Keratinocyte (primary cell): ENCODE measurements at regions not wholly inside any gene's neighbourhood (a gene's known extent, or its start where the extent isn't known, plus 50 kb on each side); places are given as distances from the start of the nearest gene placed in this dataset.

Experiments used
- DNase-seq: peaks from one replicate; pipeline ENCODE4 v3.0.0-alpha.2; 2011; ENCODE audit warnings: low read depth, missing footprints, low spot score
- FAIRE-seq: peaks from 2 replicates; lab custom pipeline; 2011; peaks lifted over from hg19 to GRCh38; lab: Jason Lieb, UNC
- H2AFZ ChIP-seq: 2 replicates; pipeline ENCODE4 v1.6.0; 2012; ENCODE audit warnings: low read length, control low read depth, inconsistent platforms; ENCODE audit not compliant: control insufficient read depth
- H3K27ac ChIP-seq: 2 replicates; pipeline ENCODE4 v1.5.1; 2011; ENCODE audit warnings: low read length; ENCODE audit not compliant: control insufficient read depth, insufficient read depth
- H3K27me3 ChIP-seq: 3 replicates; pipeline ENCODE4 v1.6.0; 2011; ENCODE audit warnings: low read length; ENCODE audit not compliant: control insufficient read depth, insufficient read depth; ENCODE audit errors: extremely low read depth
- H3K36me3 ChIP-seq, 2 experiments: 2 replicates in 1 of 2; 3 replicates in 1 of 2; pipeline ENCODE4 v1.5.1; 2011; ENCODE audit warnings: low read length in 2 of 2, mild to moderate bottlenecking in 1 of 2; ENCODE audit not compliant: control insufficient read depth in 2 of 2, insufficient read depth in 2 of 2; ENCODE audit errors: extremely low read depth in 1 of 2
- H3K4me1 ChIP-seq: 3 replicates; pipeline ENCODE4 v1.5.1; 2011; ENCODE audit warnings: low read length; ENCODE audit not compliant: control insufficient read depth, insufficient read depth; ENCODE audit errors: extremely low read depth
- H3K4me2 ChIP-seq: 3 replicates; pipeline ENCODE4 v1.6.0; 2011; ENCODE audit warnings: low read depth, low read length; ENCODE audit not compliant: control insufficient read depth, insufficient read depth; ENCODE audit errors: extremely low read depth
- H3K4me3 ChIP-seq, 3 experiments: fragments of 200-600 bp in 1 of 3; sonication (generic) in 1 of 3; 2 replicates in 2 of 3; 3 replicates in 1 of 3; pipeline ENCODE4 v1.5.1; 2011 to 2016; ENCODE audit warnings: low read length in 3 of 3, mild to moderate bottlenecking in 3 of 3, control low read depth in 2 of 3, inconsistent platforms in 1 of 3, low read depth in 1 of 3, mixed read lengths in 1 of 3, mixed run types in 1 of 3, moderate library complexity in 1 of 3; ENCODE audit not compliant: control insufficient read depth in 2 of 3, insufficient read depth in 2 of 3; ENCODE audit errors: extremely low read depth in 1 of 3
- H3K79me2 ChIP-seq: 2 replicates; pipeline ENCODE4 v1.6.0; 2012; ENCODE audit warnings: low read length; ENCODE audit not compliant: control insufficient read depth, insufficient read depth
- H3K9ac ChIP-seq: 3 replicates; pipeline ENCODE4 v1.6.0; 2011; ENCODE audit warnings: low read length; ENCODE audit not compliant: control insufficient read depth, insufficient read depth; ENCODE audit errors: extremely low read depth
- H3K9me1 ChIP-seq: 3 replicates; pipeline ENCODE4 v1.6.0; 2011; ENCODE audit warnings: low read length; ENCODE audit not compliant: control insufficient read depth, insufficient read depth; ENCODE audit errors: extremely low read depth
- H3K9me3 ChIP-seq: 2 replicates; pipeline ENCODE4 v1.5.1; 2012; ENCODE audit warnings: low read depth, low read length; ENCODE audit not compliant: control insufficient read depth
- H4K20me1 ChIP-seq: 3 replicates; pipeline ENCODE4 v1.6.0; 2011; ENCODE audit warnings: low read length; ENCODE audit not compliant: control insufficient read depth, insufficient read depth; ENCODE audit errors: extremely low read depth
- EZH2 ChIP-seq: IDR thresholded peaks from one replicate; pipeline ENCODE4 v1.6.1; 2012; ENCODE audit warnings: inconsistent platforms, mild to moderate bottlenecking, low read length, moderate library complexity
- dilution Hi-C: fragments of 300-500 bp; cut with MboI; formaldehyde crosslinking; loops from one replicate; pipeline ENCODE4 v1.7.0; 2020; ENCODE audit warnings: low sequenced_read_pairs; ENCODE audit not compliant: extremely low pct_ligation_motif_present
- TF ChIP-seq, protein P1 (sequence below), 3 experiments: IDR thresholded peaks in 1 of 3; conservative IDR thresholded peaks in 1 of 3; optimal IDR thresholded peaks in 1 of 3; 2 replicates in 2 of 3; 3 replicates in 1 of 3; pipeline versions ENCODE3 to v1.5.1; 2011; ENCODE audit warnings: low read length in 3 of 3, mild to moderate bottlenecking in 3 of 3, moderate library complexity in 2 of 3, control low read depth in 1 of 3, inconsistent platforms in 1 of 3; ENCODE audit not compliant: insufficient read depth in 2 of 3; ENCODE audit errors: extremely low read depth in 1 of 3

- no peak for FAIRE-seq
- no peaks in the 10 kb centered on the region for H3K9me3 ChIP-seq
Observed at GRCh38 chr2:145802133-145802532, 1282.2 kb upstream of the ZEB2 start.

GRCh38 chr2:145801210-145801609 is 1281.3 kb upstream of the ZEB2 start:
- dilution Hi-C loops = no loop called here
- no peaks in the 10 kb centered on the region for H4K20me1 ChIP-seq
- H3K4me1 ChIP-seq = peaks cover 33% of the 10 kb centered on the region
- H3K27me3 ChIP-seq = no peaks in the 10 kb centered on the region
- FAIRE-seq (no peak), DNase-seq (no peak)
- H3K79me2 ChIP-seq = no peaks in the 10 kb centered on the region
- no peaks in the 10 kb centered on the region for H3K9me1 ChIP-seq
- H3K4me2 ChIP-seq = peak overlapping the region; percentile 27
- no peak overlapping the region for H3K9ac ChIP-seq
- H3K9me3 ChIP-seq = no peaks in the 10 kb centered on the region
- H3K27ac ChIP-seq = no peak overlapping the region
- no peak overlapping the region for H3K4me3 ChIP-seq
- TF ChIP-seq, protein P1, sequence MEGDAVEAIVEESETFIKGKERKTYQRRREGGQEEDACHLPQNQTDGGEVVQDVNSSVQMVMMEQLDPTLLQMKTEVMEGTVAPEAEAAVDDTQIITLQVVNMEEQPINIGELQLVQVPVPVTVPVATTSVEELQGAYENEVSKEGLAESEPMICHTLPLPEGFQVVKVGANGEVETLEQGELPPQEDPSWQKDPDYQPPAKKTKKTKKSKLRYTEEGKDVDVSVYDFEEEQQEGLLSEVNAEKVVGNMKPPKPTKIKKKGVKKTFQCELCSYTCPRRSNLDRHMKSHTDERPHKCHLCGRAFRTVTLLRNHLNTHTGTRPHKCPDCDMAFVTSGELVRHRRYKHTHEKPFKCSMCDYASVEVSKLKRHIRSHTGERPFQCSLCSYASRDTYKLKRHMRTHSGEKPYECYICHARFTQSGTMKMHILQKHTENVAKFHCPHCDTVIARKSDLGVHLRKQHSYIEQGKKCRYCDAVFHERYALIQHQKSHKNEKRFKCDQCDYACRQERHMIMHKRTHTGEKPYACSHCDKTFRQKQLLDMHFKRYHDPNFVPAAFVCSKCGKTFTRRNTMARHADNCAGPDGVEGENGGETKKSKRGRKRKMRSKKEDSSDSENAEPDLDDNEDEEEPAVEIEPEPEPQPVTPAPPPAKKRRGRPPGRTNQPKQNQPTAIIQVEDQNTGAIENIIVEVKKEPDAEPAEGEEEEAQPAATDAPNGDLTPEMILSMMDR (optimal IDR thresholded peaks at IDR 0.05 in 1 of 3, IDR thresholded peaks at IDR 0.05 in 1 of 3, conservative IDR thresholded peaks at IDR 0.05 in 1 of 3; ENCODE audit: extremely low read depth in 1 of 3, insufficient read depth in 2 of 3, low read length in 3 of 3) = no peak
- no peak for TF ChIP-seq EZH2
- no peak overlapping the region for H2AFZ ChIP-seq
- no peaks in the 10 kb centered on the region for H3K36me3 ChIP-seq

More at GRCh38 chr2:145802133-145802532, 1282.2 kb upstream of the ZEB2 start:
- DNase-seq = no peak
- Histone ChIP-seq H3K27me3 (no peaks in the 10 kb centered on the region), H3K4me3 (no peak overlapping the region), H3K36me3 (no peaks in the 10 kb centered on the region), H2AFZ (no peak overlapping the region), H4K20me1 (no peaks in the 10 kb centered on the region), H3K9me1 (no peaks in the 10 kb centered on the region), H3K79me2 (no peaks in the 10 kb centered on the region), H3K4me1 (peaks cover 33% of the 10 kb centered on the region), H3K9ac (no peak overlapping the region), H3K27ac (no peak overlapping the region), H3K4me2 (no peak overlapping the region)
- TF ChIP-seq EZH2 = no peak
- TF ChIP-seq, protein P1 (optimal IDR thresholded peaks at IDR 0.05 in 1 of 3, IDR thresholded peaks at IDR 0.05 in 1 of 3, conservative IDR thresholded peaks at IDR 0.05 in 1 of 3; ENCODE audit: extremely low read depth in 1 of 3, insufficient read depth in 2 of 3, low read length in 3 of 3) = no peak
- dilution Hi-C loops = no loop called here
